ENCODE measurements at regions not wholly inside any gene's neighbourhood (a gene's known extent, or its start where the extent isn't known, plus 50 kb on each side); places are given as distances from the start of the nearest gene placed in this dataset.

DNA sequence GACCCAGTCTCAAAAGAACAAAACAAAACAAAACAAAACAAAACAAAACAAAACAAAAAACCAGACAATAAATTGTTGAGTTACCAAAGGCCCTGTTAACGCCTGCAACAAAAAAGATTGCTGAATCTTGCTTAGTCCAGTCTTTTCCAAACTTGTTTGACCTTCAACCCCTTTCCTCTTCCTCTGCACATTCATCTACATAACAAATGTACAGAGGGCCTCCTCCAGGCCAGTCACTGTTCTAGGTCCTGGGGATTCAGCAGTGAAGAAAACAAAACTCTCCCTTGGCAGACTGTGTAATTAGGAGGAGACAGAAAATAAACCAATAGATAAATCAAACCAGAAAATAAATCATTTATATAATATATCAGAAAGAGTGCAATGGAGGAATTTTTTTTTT is 294.0 kb upstream of the ADGRL2 start (continued):
- TF ChIP-seq, protein P1, sequence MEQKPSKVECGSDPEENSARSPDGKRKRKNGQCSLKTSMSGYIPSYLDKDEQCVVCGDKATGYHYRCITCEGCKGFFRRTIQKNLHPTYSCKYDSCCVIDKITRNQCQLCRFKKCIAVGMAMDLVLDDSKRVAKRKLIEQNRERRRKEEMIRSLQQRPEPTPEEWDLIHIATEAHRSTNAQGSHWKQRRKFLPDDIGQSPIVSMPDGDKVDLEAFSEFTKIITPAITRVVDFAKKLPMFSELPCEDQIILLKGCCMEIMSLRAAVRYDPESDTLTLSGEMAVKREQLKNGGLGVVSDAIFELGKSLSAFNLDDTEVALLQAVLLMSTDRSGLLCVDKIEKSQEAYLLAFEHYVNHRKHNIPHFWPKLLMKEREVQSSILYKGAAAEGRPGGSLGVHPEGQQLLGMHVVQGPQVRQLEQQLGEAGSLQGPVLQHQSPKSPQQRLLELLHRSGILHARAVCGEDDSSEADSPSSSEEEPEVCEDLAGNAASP (CRISPR knock-in tag; IDR thresholded peaks at IDR 0.05; ENCODE audit: borderline replicate concordance) = no peak
- no peak for TF ChIP-seq ZNF816 (CRISPR knock-in tag; IDR thresholded peaks at IDR 0.05; ENCODE audit: borderline replicate concordance)
- no peak for TF ChIP-seq ZFP90 (CRISPR knock-in tag; IDR thresholded peaks at IDR 0.05; ENCODE audit: borderline replicate concordance)
- TF ChIP-seq ZNF556 (CRISPR knock-in tag; IDR thresholded peaks at IDR 0.05; ENCODE audit: borderline replicate concordance) = no peak
- TF ChIP-seq HDAC2 (CRISPR knock-in tag; IDR thresholded peaks at IDR 0.05) = no peak
- no peak for TF ChIP-seq HDAC1 (CRISPR knock-in tag; IDR thresholded peaks at IDR 0.05)
- TF ChIP-seq FOXA1 (IDR thresholded peaks at IDR 0.05) = no peak
- no peak for TF ChIP-seq FOXA1 (CRISPR knock-in tag; IDR thresholded peaks at IDR 0.05)
- TF ChIP-seq NFRKB (IDR thresholded peaks at IDR 0.05) = no peak
- TF ChIP-seq STAT5B (CRISPR knock-in tag; IDR thresholded peaks at IDR 0.05) = no peak
- TF ChIP-seq, protein P2, sequence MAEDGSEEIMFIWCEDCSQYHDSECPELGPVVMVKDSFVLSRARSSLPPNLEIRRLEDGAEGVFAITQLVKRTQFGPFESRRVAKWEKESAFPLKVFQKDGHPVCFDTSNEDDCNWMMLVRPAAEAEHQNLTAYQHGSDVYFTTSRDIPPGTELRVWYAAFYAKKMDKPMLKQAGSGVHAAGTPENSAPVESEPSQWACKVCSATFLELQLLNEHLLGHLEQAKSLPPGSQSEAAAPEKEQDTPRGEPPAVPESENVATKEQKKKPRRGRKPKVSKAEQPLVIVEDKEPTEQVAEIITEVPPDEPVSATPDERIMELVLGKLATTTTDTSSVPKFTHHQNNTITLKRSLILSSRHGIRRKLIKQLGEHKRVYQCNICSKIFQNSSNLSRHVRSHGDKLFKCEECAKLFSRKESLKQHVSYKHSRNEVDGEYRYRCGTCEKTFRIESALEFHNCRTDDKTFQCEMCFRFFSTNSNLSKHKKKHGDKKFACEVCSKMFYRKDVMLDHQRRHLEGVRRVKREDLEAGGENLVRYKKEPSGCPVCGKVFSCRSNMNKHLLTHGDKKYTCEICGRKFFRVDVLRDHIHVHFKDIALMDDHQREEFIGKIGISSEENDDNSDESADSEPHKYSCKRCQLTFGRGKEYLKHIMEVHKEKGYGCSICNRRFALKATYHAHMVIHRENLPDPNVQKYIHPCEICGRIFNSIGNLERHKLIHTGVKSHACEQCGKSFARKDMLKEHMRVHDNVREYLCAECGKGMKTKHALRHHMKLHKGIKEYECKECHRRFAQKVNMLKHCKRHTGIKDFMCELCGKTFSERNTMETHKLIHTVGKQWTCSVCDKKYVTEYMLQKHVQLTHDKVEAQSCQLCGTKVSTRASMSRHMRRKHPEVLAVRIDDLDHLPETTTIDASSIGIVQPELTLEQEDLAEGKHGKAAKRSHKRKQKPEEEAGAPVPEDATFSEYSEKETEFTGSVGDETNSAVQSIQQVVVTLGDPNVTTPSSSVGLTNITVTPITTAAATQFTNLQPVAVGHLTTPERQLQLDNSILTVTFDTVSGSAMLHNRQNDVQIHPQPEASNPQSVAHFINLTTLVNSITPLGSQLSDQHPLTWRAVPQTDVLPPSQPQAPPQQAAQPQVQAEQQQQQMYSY (CRISPR knock-in tag; IDR thresholded peaks at IDR 0.05) = no peak
- no peak for TF ChIP-seq RFXAP (CRISPR knock-in tag; IDR thresholded peaks at IDR 0.05; ENCODE audit: borderline replicate concordance)
- TF ChIP-seq, protein P3, sequence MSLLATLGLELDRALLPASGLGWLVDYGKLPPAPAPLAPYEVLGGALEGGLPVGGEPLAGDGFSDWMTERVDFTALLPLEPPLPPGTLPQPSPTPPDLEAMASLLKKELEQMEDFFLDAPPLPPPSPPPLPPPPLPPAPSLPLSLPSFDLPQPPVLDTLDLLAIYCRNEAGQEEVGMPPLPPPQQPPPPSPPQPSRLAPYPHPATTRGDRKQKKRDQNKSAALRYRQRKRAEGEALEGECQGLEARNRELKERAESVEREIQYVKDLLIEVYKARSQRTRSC (CRISPR knock-in tag; IDR thresholded peaks at IDR 0.05; ENCODE audit: low read depth) = no peak

All from HepG2 (cell line).